Central memory CD8-positive, alpha-beta T cell (primary cell): ENCODE measurements at regions not wholly inside any gene's neighbourhood (a gene's known extent, or its start where the extent isn't known, plus 50 kb on each side); places are given as distances from the start of the nearest gene placed in this dataset.

Experiments
- ATAC-seq: fragments of 150-1000 bp; cut with Tn5 transposase; replicated peaks from 2 replicates; pipeline ENCODE4 v1.10.0; 2022; ENCODE audit warnings: mild to moderate bottlenecking, moderate FRiP score, moderate number of reproducible peaks; ENCODE audit not compliant: poor library complexity, severe bottlenecking; ENCODE audit errors: extremely low read depth
- DNase-seq, 2 donors: peaks; one replicate each; pipeline ENCODE4 v3.0.0; 2021; ENCODE audit warnings: low spot score in 2 of 2
- H3K27ac Mint-ChIP-seq: one replicate; pipeline ENCODE4 v1.8.0; 2022; ENCODE audit warnings: low read depth, mild to moderate bottlenecking, moderate library complexity, mixed read lengths
- H3K27me3 Mint-ChIP-seq: one replicate; pipeline ENCODE4 v1.8.0; 2022; ENCODE audit warnings: mixed read lengths
- H3K36me3 Mint-ChIP-seq: one replicate; pipeline ENCODE4 v1.8.0; 2022; ENCODE audit warnings: mild to moderate bottlenecking, moderate library complexity, mixed read lengths; ENCODE audit not compliant: insufficient read depth
- H3K4me1 Mint-ChIP-seq: one replicate; pipeline ENCODE4 v1.8.0; 2022; ENCODE audit warnings: mixed read lengths
- H3K4me3 Mint-ChIP-seq: one replicate; pipeline ENCODE4 v1.8.0; 2022; ENCODE audit warnings: mild to moderate bottlenecking, moderate library complexity, mixed read lengths
- H3K9me3 Mint-ChIP-seq: one replicate; pipeline ENCODE4 v1.8.0; 2022; ENCODE audit warnings: mixed read lengths

DNA sequence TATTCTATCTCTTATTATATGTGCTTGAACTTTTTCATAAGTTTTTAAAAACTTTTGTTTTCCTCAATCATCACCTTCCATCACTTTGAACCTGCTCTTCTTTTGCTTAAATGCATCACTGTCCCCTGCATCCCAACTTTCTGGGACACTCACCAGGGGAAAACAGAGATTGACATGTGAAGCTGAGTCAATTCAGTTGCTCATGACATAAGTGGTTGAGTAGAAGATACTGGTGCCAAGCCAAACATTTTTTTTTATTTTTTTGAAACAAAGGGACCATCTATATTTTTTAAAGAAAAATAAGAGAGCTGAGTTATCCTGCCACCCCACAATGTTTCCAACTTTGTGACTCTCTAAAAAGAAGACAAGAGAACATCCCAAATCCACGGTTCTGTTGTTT is 61.8 kb upstream of the AHR start:
- Mint-ChIP-seq H3K4me3 (no peak overlapping the region), H3K9me3 (no peaks in the 10 kb centered on the region), H3K36me3 (peaks cover 15% of the 10 kb centered on the region), H3K27me3 (no peaks in the 10 kb centered on the region), H3K27ac (peak overlapping the region; percentile 98), H3K4me1 (peaks cover 29% of the 10 kb centered on the region)
- ATAC-seq, result no peak
- DNase-seq, result no peak

DNA sequence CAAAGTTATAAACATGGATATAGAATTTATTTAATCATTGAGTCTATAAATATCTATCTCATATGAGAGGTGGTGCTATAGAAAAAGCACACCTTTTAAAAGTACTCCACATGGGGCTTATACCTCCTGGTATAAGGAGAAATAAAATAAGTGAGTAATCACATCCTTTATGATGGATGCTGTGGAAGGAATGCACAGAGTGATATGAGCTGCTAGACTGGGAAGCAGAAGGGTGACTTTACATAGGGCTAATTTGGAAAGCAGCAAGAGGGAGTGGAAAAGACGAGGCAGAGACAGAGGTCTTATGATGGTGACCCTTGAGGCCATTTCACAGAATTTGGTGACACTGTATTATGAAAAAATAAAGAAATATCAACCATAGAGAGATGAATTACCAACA is 59.4 kb upstream of the AHR start:
- Mint-ChIP-seq H3K4me1 (peaks cover 19% of the 10 kb centered on the region), H3K4me3 (no peak overlapping the region), H3K27ac (no peak overlapping the region), H3K36me3 (peaks cover 13% of the 10 kb centered on the region), H3K9me3 (no peaks in the 10 kb centered on the region), H3K27me3 (no peaks in the 10 kb centered on the region)
- DNase-seq, result no peak
- ATAC-seq, result no peak

DNA sequence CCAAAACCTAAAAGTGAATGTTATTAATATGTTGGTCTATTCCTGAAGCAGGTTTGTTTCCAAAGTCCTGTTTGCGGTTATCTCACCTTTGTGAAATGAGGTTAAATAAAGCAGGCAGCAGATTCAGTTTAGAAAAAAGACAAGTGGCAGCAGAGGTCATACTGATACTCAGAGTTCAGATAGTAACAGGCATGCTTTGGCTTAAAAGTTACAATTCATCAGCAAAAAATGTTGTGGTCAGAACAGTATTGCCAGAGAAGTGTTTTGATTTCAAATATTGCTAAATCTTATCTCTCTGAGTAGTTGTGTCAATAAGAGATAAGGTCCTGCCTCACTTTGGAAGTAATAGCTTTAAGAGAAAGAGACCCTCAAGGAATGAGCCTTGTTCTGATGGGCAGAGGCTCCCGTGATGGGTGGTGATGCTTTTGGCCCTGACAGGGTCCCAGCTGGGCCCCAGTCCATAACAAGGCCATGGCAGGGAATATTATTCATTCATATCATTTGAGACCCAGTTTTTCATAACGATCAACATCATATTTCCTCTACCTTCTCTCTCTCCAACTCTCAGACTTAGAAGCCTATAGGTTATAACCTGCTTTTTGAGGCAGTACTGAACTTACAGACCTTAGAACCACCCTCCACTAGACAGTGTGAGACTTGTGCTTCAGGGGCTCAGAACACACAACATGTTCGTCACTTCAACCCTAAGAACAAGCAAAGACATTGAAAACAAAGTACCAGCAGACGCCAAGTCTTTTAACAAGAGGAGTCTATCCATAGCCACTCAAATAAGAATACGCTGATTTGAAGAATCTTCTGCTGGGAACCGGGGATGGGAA is 58.5 kb upstream of the AHR start:
- DNase-seq, result no peak

DNA sequence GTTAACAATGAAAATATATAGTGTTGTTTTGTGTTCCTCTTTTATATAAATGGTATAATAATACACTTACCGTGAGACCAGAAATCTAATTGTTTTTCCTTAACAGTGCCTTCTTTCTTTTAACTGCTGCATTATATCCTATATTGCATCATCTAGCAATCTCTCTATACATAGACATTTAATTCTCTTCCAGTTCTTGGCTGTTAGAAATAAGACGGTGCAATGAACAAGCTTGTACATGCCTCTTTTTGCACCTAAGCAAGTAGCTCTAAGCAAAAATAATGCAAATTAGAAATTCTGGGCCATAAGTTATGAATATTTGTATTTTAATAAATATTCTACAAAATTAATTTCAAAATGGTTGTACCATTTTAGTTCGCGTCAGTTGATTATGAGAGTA is 55.9 kb upstream of the AHR start:
- no peak for ATAC-seq
- H3K4me3 Mint-ChIP-seq, result no peak overlapping the region
- no peaks in the 10 kb centered on the region for H3K27me3 Mint-ChIP-seq
- no peaks in the 10 kb centered on the region for H3K4me1 Mint-ChIP-seq
- H3K9me3 Mint-ChIP-seq, result no peaks in the 10 kb centered on the region
- no peak for DNase-seq
- H3K36me3 Mint-ChIP-seq, result no peaks in the 10 kb centered on the region
- H3K27ac Mint-ChIP-seq, result no peak overlapping the region

More for the DNA sequence above, 58.5 kb upstream of the AHR start:
- Mint-ChIP-seq H3K4me1 (peaks cover 12% of the 10 kb centered on the region), H3K36me3 (peaks cover 6% of the 10 kb centered on the region), H3K27me3 (no peaks in the 10 kb centered on the region), H3K9me3 (no peaks in the 10 kb centered on the region), H3K4me3 (no peak overlapping the region), H3K27ac (no peak overlapping the region)
- no peak for ATAC-seq

DNA sequence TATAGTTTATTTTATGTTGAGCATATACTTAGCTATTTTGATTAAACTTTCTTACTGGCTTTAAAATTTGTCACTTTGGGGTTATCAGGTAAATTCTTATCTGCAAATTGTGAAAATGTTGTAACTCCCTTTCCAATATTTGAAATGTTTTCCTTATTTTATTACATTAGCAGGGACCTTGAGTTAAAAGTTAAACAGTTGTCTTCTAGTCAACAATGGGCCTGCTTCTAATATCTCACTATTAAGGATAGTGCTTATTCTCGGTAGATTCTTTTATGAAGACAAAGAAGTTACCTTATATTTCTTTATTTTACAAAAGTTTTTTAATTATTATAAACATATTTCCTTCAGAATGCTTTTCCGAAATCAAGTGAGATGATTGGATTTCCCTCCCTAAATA is 53.7 kb upstream of the AHR start:
- H3K4me1 Mint-ChIP-seq, result no peaks in the 10 kb centered on the region
- H3K27me3 Mint-ChIP-seq, result no peaks in the 10 kb centered on the region
- ATAC-seq (no peak), DNase-seq (no peak)
- no peaks in the 10 kb centered on the region for H3K9me3 Mint-ChIP-seq
- no peak overlapping the region for H3K27ac Mint-ChIP-seq
- no peaks in the 10 kb centered on the region for H3K36me3 Mint-ChIP-seq
- no peak overlapping the region for H3K4me3 Mint-ChIP-seq

DNA sequence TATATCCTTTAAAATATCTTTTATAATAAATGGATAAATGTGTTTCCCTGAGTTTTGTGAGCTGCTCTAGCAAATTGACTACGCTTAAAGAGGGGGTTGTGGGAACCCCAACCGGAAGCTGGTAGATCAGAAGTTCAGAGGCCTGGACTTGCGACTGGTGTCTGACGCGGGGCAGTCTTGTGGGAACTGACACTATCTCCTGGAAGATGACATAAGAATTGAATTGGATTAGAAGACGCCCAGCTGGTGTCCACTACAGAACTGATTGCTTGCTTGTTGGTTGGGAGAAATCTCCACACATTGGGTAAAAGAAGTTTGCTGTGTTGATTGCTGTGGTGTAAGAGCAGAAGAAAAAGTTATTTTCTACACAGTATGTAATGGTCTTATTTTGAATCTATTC is 51.1 kb upstream of the AHR start:
- Mint-ChIP-seq H3K27ac (no peak overlapping the region), H3K4me1 (no peaks in the 10 kb centered on the region), H3K27me3 (no peaks in the 10 kb centered on the region), H3K4me3 (no peak overlapping the region), H3K9me3 (no peaks in the 10 kb centered on the region), H3K36me3 (no peaks in the 10 kb centered on the region)
- ATAC-seq (no peak), DNase-seq (no peak)

DNA sequence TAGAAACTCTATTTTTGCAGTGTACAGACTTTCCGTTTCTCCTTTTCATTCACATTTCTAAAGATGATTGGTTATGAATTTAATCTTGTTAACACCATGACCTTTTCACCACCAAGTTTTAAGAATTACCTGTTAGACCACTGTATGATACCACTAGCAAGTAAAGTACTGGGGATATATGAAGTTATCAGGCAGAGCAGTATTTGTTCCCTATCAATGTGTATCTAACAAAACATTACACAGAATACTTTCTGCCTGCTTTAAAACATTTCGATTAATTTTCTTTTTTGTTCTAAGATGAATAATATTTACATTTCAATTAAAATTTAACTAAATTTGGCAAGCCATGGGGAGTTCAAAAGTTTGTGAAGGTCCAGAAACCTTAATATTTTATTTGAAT is 49.9 kb upstream of the AHR start:
- ATAC-seq (no peak), DNase-seq (no peak)
- peaks cover 2% of the 10 kb centered on the region for H3K36me3 Mint-ChIP-seq
- H3K4me3 Mint-ChIP-seq, result no peak overlapping the region
- no peaks in the 10 kb centered on the region for H3K9me3 Mint-ChIP-seq
- H3K27me3 Mint-ChIP-seq, result no peaks in the 10 kb centered on the region
- no peak overlapping the region for H3K27ac Mint-ChIP-seq
- H3K4me1 Mint-ChIP-seq, result no peaks in the 10 kb centered on the region
